Transverse colon (tissue), 4 donors: ENCODE measurements at regions not wholly inside any gene's neighbourhood (a gene's known extent, or its start where the extent isn't known, plus 50 kb on each side); places are given as distances from the start of the nearest gene placed in this dataset.

Experiments
- CTCF ChIP-seq, 5 experiments: fragments of 200-600 bp in 3 of 5; fragments of 450-650 bp in 2 of 5; sonication (generic) in 3 of 5; IDR thresholded peaks; 1 replicate in 2 of 5; 2 replicates in 3 of 5; pipeline ENCODE4 v1.5.1; 2016 to 2017; ENCODE audit warnings: antibody characterized with exemption in 5 of 5, inconsistent platforms in 3 of 5, mild to moderate bottlenecking in 2 of 5, moderate library complexity in 1 of 5
- POLR2A ChIP-seq: fragments of 450-650 bp; IDR thresholded peaks from one replicate; pipeline ENCODE4 v1.6.1; 2016; ENCODE audit warnings: antibody characterized with exemption, mild to moderate bottlenecking, moderate library complexity
- POLR2AphosphoS5 ChIP-seq, 3 donors: sonication (generic); formaldehyde crosslinking; IDR thresholded peaks; one replicate each; pipeline ENCODE4 v1.6.1; 2016; ENCODE audit warnings: antibody characterized with exemption in 3 of 3

GRCh38 chr1:196070940-196071339 lies 537.3 kb downstream of the KCNT2 start:
- no peak for TF ChIP-seq CTCF (IDR thresholded peaks at IDR 0.05)
- no peak for TF ChIP-seq POLR2A
- TF ChIP-seq POLR2AphosphoS5 (IDR thresholded peaks at IDR 0.05), result no peak
